RWPE1 (cell line): ENCODE measurements at regions not wholly inside any gene's neighbourhood (a gene's known extent, or its start where the extent isn't known, plus 50 kb on each side); places are given as distances from the start of the nearest gene placed in this dataset.

Experiments
- CTCF ChIA-PET: fragments of 350-600 bp; sonication (Branson Sonifier 250); formaldehyde crosslinking; extraction: SDS; loops from one replicate; lab custom pipeline; 2021; lab: Yijun Ruan, JAX
- POLR2A ChIA-PET: fragments of 400-600 bp; formaldehyde crosslinking; extraction: SDS; loops from one replicate; lab custom pipeline; 2020; ENCODE audit warnings: antibody characterized with exemption; ENCODE audit not compliant: low non-redundant PET; lab: Yijun Ruan, JAX
- DNase-seq: peaks from one replicate; pipeline ENCODE4 v3.0.0; 2012; ENCODE audit warnings: low spot score
- H3K27ac ChIP-seq: fragments of 450-650 bp; 2 replicates; pipeline ENCODE4 v1.5.1; 2017
- CTCF ChIP-seq: fragments of 450-650 bp; conservative IDR thresholded peaks from 2 replicates; pipeline ENCODE4 v1.5.1; 2017; ENCODE audit warnings: low read depth, mild to moderate bottlenecking

GRCh38 chr9:90044263-90044662, 439.5 kb downstream of the GADD45G start:
- no peak for TF ChIP-seq CTCF
- ChIA-PET CTCF (interaction anchor here (0.6 to 1.5 kb wide), 5 partner anchors 8 to 446 kb away, joined by 3 to 6 read pairs (median 3); no protein-coding TSS in a partner anchor), POLR2A (no interaction called here)
- H3K27ac ChIP-seq: no peak overlapping the region
- no peak for DNase-seq

GRCh38 chr9:90044710-90045151, 439.9 kb downstream of the GADD45G start:
- CTCF ChIA-PET: interaction anchor here (0.6 to 1.5 kb wide), 8 partner anchors 8 to 442 kb away, joined by 3 to 6 read pairs (median 4); no protein-coding TSS in a partner anchor
- TF ChIP-seq CTCF: no peak
- POLR2A ChIA-PET: no interaction called here
- no peak overlapping the region for H3K27ac ChIP-seq
- DNase-seq: peak; percentile 71

- no peak overlapping the region for H3K27ac ChIP-seq
- POLR2A ChIA-PET: no interaction called here
- CTCF ChIA-PET: interaction anchor here (0.6 to 0.8 kb wide), 4 partner anchors 23 to 448 kb away, joined by 3 to 4 read pairs (median 3); no protein-coding TSS in a partner anchor
- no peak for TF ChIP-seq CTCF
- DNase-seq: no peak
These were observed 441.6 kb downstream of the GADD45G start for GRCh38 chr9:90046317-90046861.

- ChIA-PET CTCF (interaction anchor here (0.7 kb wide), 1 partner anchor 780 kb away, joined by 3 read pairs; no protein-coding TSS in a partner anchor), POLR2A (no interaction called here)
- TF ChIP-seq CTCF: no peak
- no peak for DNase-seq
- H3K27ac ChIP-seq: no peak overlapping the region
These were observed 443.0 kb downstream of the GADD45G start for GRCh38 chr9:90047828-90048227.

GRCh38 chr9:90052366-90052765, 447.6 kb downstream of the GADD45G start:
- ChIA-PET CTCF (interaction anchor here (0.7 to 1.0 kb wide), 3 partner anchors 8 to 35 kb away, joined by 3 to 4 read pairs (median 3); no protein-coding TSS in a partner anchor), POLR2A (no interaction called here)
- no peak for TF ChIP-seq CTCF
- no peak for DNase-seq
- H3K27ac ChIP-seq: no peak overlapping the region

GRCh38 chr9:90053027-90053426, 448.2 kb downstream of the GADD45G start:
- POLR2A ChIA-PET: no interaction called here
- CTCF ChIA-PET: interaction anchor here (0.7 kb wide), 1 partner anchor 9 kb away, joined by 3 read pairs; no protein-coding TSS in a partner anchor
- no peak overlapping the region for H3K27ac ChIP-seq
- DNase-seq: no peak
- 0 out of 2 replicates have a peak, but pooled peaks have one; percentile 13 for TF ChIP-seq CTCF
